GM12864 (cell line): ENCODE measurements at regions not wholly inside any gene's neighbourhood (a gene's known extent, or its start where the extent isn't known, plus 50 kb on each side); places are given as distances from the start of the nearest gene placed in this dataset.

Experiments used
- DNase-seq: peaks from one replicate; pipeline ENCODE4 v3.0.0-alpha.2; 2011; ENCODE audit warnings: low read depth
- H3K4me3 ChIP-seq: 2 replicates; pipeline ENCODE4 v1.5.1; 2011; ENCODE audit warnings: mild to moderate bottlenecking, low read depth, low read length, control low read depth
- TF ChIP-seq, protein P1 (sequence below): IDR thresholded peaks from 2 replicates; pipeline ENCODE4 v1.5.1; 2011; ENCODE audit warnings: low read depth, mild to moderate bottlenecking, moderate library complexity, low read length, control low read depth, inconsistent platforms; ENCODE audit errors: missing control alignments

DNA sequence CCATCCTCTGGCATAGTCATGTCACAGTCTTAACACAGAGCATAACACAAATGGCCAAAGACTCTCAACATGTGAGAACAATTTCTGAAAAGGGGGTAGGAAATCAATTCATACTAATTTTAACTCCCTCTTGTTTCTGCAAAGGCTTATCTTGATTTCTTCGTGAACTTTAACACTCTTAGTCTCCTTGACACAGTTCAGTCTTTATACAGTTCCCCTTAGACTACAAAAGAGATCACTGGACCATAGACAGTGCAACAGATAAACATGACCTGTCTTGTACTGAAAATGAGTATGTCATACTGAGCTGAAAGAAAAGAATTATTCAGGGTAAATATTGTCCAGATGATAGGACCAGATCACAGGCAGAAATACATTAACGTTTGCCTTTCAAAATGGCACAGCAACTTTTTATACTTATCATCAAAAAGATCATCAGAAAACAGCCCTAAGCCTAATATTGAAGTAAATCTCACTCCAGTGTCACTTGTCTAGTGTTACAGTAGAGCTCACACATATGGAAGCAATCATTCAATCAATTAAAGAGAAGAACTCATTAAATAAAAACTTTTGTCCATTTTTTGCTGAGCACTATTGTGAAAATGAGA lies 56.4 kb upstream of the VRK2 start:
- no peak for DNase-seq
- no peak overlapping the region for H3K4me3 ChIP-seq
- TF ChIP-seq, protein P1, sequence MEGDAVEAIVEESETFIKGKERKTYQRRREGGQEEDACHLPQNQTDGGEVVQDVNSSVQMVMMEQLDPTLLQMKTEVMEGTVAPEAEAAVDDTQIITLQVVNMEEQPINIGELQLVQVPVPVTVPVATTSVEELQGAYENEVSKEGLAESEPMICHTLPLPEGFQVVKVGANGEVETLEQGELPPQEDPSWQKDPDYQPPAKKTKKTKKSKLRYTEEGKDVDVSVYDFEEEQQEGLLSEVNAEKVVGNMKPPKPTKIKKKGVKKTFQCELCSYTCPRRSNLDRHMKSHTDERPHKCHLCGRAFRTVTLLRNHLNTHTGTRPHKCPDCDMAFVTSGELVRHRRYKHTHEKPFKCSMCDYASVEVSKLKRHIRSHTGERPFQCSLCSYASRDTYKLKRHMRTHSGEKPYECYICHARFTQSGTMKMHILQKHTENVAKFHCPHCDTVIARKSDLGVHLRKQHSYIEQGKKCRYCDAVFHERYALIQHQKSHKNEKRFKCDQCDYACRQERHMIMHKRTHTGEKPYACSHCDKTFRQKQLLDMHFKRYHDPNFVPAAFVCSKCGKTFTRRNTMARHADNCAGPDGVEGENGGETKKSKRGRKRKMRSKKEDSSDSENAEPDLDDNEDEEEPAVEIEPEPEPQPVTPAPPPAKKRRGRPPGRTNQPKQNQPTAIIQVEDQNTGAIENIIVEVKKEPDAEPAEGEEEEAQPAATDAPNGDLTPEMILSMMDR, result no peak
